ENCODE measurements at regions not wholly inside any gene's neighbourhood (a gene's known extent, or its start where the extent isn't known, plus 50 kb on each side); places are given as distances from the start of the nearest gene placed in this dataset.

GRCh38 chr1:232271991-232272589 is 357.8 kb downstream of the SIPA1L2 start:
- DNase-seq: no peak

- no peak for DNase-seq
Measured at GRCh38 chr1:232271299-232271698, 358.6 kb downstream of the SIPA1L2 start.

GRCh38 chr1:232269988-232270387 is 359.9 kb downstream of the SIPA1L2 start:
- no peak for DNase-seq

GRCh38 chr1:232267837-232268598 is 361.9 kb downstream of the SIPA1L2 start:
- no peak for DNase-seq

GRCh38 chr1:232267092-232267836 is 362.7 kb downstream of the SIPA1L2 start:
- DNase-seq: no peak

- DNase-seq: no peak
Measured at GRCh38 chr1:232263452-232263851, 366.5 kb downstream of the SIPA1L2 start.

GRCh38 chr1:232262991-232263390 is 366.9 kb downstream of the SIPA1L2 start:
- DNase-seq: no peak

- no peak for DNase-seq
Measured at GRCh38 chr1:232260861-232261260, 369.1 kb downstream of the SIPA1L2 start.

GRCh38 chr1:232260045-232260444 is 369.9 kb downstream of the SIPA1L2 start:
- no peak for DNase-seq

- no peak for DNase-seq
Measured at GRCh38 chr1:232259333-232259732, 370.6 kb downstream of the SIPA1L2 start.

- DNase-seq: no peak
Measured at GRCh38 chr1:232252546-232253118, 377.3 kb downstream of the SIPA1L2 start.

- no peak for DNase-seq
Measured at GRCh38 chr1:232250838-232251237, 379.1 kb downstream of the SIPA1L2 start.

- DNase-seq: no peak
Measured at GRCh38 chr1:232249861-232250777, 379.8 kb downstream of the SIPA1L2 start.

GRCh38 chr1:232249339-232249738 is 380.6 kb downstream of the SIPA1L2 start:
- no peak for DNase-seq

- DNase-seq: no peak
Measured at GRCh38 chr1:232248276-232248820, 381.6 kb downstream of the SIPA1L2 start.

GRCh38 chr1:232247669-232248068 is 382.3 kb downstream of the SIPA1L2 start:
- DNase-seq: no peak

- DNase-seq: no peak
Measured at GRCh38 chr1:232244426-232244825, 385.5 kb downstream of the SIPA1L2 start.

- peak; percentile 15 for DNase-seq
Measured at GRCh38 chr1:232239998-232240397, 389.9 kb downstream of the SIPA1L2 start.

- no peak for DNase-seq
Measured at GRCh38 chr1:232239522-232239921, 390.4 kb downstream of the SIPA1L2 start.

GRCh38 chr1:232238009-232238408 is 391.9 kb downstream of the SIPA1L2 start:
- no peak for DNase-seq

GRCh38 chr1:232227306-232227705 is 402.6 kb downstream of the SIPA1L2 start:
- DNase-seq: peak; percentile 17

- peak; percentile 10 for DNase-seq
Measured at GRCh38 chr1:232226197-232226712, 403.7 kb downstream of the SIPA1L2 start.
